NOMO-1 treated with dmso at 0.1 percent for 144 hours (cell line): ENCODE measurements at regions not wholly inside any gene's neighbourhood (a gene's known extent, or its start where the extent isn't known, plus 50 kb on each side); places are given as distances from the start of the nearest gene placed in this dataset.

Source experiments
- DNase-seq: peaks from one replicate; lab custom pipeline; 2025; ENCODE audit not compliant: unreplicated experiment; lab: John Stamatoyannopoulos, UW

- no peak for DNase-seq
These were observed 250.8 kb downstream of the SOX4 start for GRCh38 chr6:21844120-21844917.

GRCh38 chr6:21845018-21845417, 251.5 kb downstream of the SOX4 start:
- no peak for DNase-seq

- no peak for DNase-seq
These were observed 252.0 kb downstream of the SOX4 start for GRCh38 chr6:21845439-21846140.

GRCh38 chr6:21846541-21847451, 253.2 kb downstream of the SOX4 start:
- DNase-seq: peak; percentile 42

GRCh38 chr6:21847711-21848480, 254.3 kb downstream of the SOX4 start:
- no peak for DNase-seq

GRCh38 chr6:21850691-21851090, 257.1 kb downstream of the SOX4 start:
- no peak for DNase-seq

- DNase-seq: peak; percentile 73
These were observed 262.4 kb downstream of the SOX4 start for GRCh38 chr6:21855811-21856455.

GRCh38 chr6:21856456-21856825, 262.9 kb downstream of the SOX4 start:
- DNase-seq: no peak

GRCh38 chr6:21856844-21857243, 263.3 kb downstream of the SOX4 start:
- DNase-seq: peak; percentile 27

- DNase-seq: no peak
These were observed 264.5 kb downstream of the SOX4 start for GRCh38 chr6:21858076-21858475.

GRCh38 chr6:21859193-21859735, 265.7 kb downstream of the SOX4 start:
- DNase-seq: no peak

GRCh38 chr6:21861942-21862341, 268.4 kb downstream of the SOX4 start:
- no peak for DNase-seq

GRCh38 chr6:21864206-21864605, 270.7 kb downstream of the SOX4 start:
- DNase-seq: no peak

GRCh38 chr6:21868226-21868625, 274.7 kb downstream of the SOX4 start:
- DNase-seq: no peak

- DNase-seq: no peak
These were observed 275.7 kb downstream of the SOX4 start for GRCh38 chr6:21869085-21869771.

GRCh38 chr6:21870076-21870730, 276.7 kb downstream of the SOX4 start:
- no peak for DNase-seq

GRCh38 chr6:21871831-21872230, 278.3 kb downstream of the SOX4 start:
- no peak for DNase-seq

- no peak for DNase-seq
These were observed 279.2 kb downstream of the SOX4 start for GRCh38 chr6:21872749-21873148.

GRCh38 chr6:21873562-21873961, 280.0 kb downstream of the SOX4 start:
- no peak for DNase-seq
